LNCaP clone FGC (cell line): ENCODE measurements at regions not wholly inside any gene's neighbourhood (a gene's known extent, or its start where the extent isn't known, plus 50 kb on each side); places are given as distances from the start of the nearest gene placed in this dataset.

Experiments used
- DNase-seq: peaks from one replicate; pipeline ENCODE4 v3.0.0-alpha.2; 2011; ENCODE audit warnings: low read depth
- H3K4me3 ChIP-seq: 2 replicates; pipeline ENCODE4 v1.5.1; 2011; ENCODE audit warnings: mild to moderate bottlenecking, low read depth, low read length, control low read depth
- CTCF ChIP-seq: IDR thresholded peaks from 2 replicates; pipeline ENCODE4 v1.5.1; 2012; ENCODE audit warnings: mild to moderate bottlenecking; ENCODE audit not compliant: control insufficient read depth, insufficient read depth; ENCODE audit errors: extremely low read depth

GRCh38 chr13:61913183-61913582, 497.5 kb upstream of the PCDH20 start:
- no peak for TF ChIP-seq CTCF
- no peak overlapping the region for H3K4me3 ChIP-seq
- DNase-seq: no peak

GRCh38 chr13:61908906-61909615, 493.4 kb upstream of the PCDH20 start:
- DNase-seq: no peak
- TF ChIP-seq CTCF: no peak
- no peak overlapping the region for H3K4me3 ChIP-seq

DNA sequence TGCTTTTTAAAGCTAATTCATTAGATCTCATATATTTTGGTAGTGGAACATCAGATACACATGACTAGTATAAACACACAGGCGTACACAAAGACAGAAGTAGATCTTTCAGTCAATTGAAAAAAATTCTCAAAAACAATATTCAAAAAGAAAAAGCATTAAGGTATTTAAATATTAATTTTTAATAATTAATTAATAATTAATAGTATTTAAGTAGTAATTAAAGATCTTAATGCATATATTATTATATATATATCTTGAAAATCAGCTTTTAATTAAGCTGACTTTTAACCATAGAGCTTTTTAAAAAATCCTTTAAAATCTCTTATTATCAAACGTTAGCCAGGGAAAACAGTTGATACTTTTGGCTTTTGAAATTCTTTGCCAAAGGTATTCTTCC, 489.4 kb upstream of the PCDH20 start:
- no peak for TF ChIP-seq CTCF
- DNase-seq: no peak
- H3K4me3 ChIP-seq: no peak overlapping the region

GRCh38 chr13:61901946-61902541, 486.4 kb upstream of the PCDH20 start:
- no peak for DNase-seq
- H3K4me3 ChIP-seq: no peak overlapping the region
- no peak for TF ChIP-seq CTCF

DNA sequence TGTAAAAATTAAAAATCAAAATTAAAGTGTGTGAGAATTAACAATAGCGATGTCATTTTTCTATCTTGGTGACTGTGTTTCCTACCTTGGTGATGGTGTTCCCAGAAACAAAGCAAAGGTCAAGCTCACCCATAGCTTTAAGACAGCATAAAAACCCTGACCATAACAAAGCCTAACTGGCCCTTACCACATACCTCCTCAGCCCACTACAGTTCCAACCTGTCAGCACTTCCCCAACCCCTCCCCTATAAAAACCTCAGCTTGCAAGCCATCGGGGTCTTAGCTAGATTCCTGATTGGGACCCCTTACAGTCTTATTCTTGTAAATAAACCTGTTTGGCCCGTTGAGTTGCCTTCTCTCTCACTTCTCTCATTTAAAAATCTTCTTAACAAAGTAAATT, 484.4 kb upstream of the PCDH20 start:
- TF ChIP-seq CTCF: no peak
- no peak for DNase-seq
- no peak overlapping the region for H3K4me3 ChIP-seq

DNA sequence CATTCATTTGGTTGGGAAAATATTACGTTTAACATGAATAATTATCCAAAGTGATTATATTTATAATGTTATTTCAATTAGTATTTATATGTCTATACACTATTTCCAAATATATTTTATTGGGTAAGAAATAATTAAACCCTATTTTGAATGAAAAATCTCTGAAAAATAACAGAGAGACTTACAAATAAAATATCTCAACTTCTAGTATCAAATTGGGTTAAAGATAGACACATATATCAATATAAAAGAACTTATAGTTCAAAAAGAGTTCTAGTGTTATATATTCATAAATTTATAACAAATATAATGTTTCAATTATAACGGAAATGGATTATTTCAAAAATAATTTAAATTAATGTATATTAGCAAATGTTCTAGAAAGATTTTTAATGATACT, 482.6 kb upstream of the PCDH20 start:
- no peak for DNase-seq
- no peak for TF ChIP-seq CTCF
- H3K4me3 ChIP-seq: no peak overlapping the region

DNA sequence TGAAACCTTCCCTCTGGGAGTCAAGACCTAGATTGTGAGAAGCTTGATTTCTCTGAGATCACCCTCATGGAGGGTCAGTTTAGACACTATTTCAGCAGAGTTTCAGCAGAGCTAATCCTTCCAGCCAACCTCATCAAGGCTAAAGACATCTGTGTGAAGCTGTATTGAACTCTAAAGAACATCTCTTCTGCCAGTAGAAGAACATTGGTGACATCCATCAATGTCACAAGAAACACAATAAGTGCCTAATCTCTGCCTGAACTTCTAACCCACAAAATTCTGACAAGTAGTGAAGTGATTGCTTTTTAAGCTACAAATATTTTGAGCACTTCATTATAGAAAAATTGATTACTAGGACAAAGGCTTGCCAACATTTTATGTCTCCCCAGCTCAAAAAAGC, 475.8 kb upstream of the PCDH20 start:
- DNase-seq: no peak
- TF ChIP-seq CTCF: no peak
- no peak overlapping the region for H3K4me3 ChIP-seq
